ENCODE measurements at regions not wholly inside any gene's neighbourhood (a gene's known extent, or its start where the extent isn't known, plus 50 kb on each side); places are given as distances from the start of the nearest gene placed in this dataset.
A peak's percentile ranks its signal among the peaks of the same experiment; 100 is the strongest.

DNA sequence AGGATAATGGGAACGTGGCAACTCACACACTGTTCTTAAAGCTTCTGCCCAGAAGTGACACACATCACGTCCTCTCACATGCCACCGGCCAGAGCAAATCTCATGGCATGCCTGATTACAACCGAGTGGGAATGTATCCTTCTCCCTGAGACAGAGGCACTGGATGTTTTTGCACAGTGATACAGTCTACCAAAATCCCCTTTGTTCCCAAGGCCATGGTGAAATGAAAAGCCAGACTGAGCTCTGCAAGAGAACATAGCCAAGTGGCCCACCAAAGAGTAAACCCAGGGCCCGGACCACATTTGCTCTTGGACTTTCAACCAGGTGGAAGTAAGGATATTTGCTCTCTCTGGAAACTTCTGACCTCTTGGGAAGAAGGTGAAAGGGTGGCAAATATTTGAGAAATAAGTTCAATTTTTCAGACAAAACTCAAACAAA, 186.2 kb upstream of the STT3B start:
- DNase-seq (ENCODE audit: low spot score), result no peak

DNA sequence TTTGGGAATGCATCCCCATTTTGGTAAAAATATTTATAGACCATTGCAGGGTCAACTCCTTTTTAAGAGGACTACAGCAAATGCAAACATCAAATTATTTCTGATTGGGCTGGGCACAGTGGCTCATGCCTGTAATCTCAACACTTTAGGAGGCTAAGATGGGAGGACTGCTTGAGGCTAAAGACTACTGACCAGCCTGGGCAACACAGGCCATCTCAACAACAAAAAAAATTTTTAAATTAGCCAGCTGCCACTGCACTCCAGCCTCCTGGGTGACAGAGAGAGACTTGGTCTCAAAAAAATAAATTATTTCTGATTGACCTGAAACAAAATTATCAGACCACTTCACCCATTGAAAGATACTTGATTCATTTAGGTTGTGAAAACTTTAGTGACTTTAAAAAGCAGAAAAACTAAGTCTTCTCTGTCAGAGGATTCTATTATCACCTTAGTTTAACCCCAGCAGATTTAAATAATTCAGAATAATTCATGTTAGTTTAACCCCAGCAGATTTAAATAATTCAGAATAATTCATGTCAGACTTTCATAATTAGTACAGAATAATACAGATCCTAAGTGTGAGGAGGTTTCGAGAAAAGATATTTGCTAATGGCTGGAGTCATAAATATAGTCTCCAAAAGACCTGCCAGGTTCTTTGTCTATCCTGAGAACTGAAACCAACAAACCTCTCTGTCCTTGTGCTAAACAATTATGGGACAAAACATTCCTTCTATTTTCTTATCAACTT, 183.6 kb upstream of the STT3B start:
- no peak for DNase-seq (ENCODE audit: low spot score)

DNA sequence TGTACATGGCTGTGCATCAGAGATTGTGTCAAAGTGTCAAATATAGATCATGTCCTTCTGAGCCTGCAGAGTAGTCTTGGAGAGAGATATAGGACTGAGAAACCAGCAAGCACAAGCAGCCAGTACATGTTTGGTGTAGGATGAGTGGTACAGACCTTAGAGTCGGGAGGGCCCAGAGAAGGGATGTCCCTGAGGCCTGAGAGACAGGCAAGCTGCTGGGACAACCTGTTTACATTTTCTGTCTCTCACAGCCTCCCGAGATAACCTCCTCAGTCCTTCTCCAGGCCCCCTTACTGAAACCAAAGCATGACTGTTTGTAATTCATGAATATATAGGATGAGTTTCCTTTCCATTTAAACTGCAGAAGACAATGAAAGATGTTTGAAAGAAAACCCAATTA, 182.4 kb upstream of the STT3B start:
- no peak for DNase-seq (ENCODE audit: low spot score)

- DNase-seq (ENCODE audit: low spot score), result no peak
These were observed 180.4 kb upstream of the STT3B start for GRCh38 chr3:31352331-31352730.

DNA sequence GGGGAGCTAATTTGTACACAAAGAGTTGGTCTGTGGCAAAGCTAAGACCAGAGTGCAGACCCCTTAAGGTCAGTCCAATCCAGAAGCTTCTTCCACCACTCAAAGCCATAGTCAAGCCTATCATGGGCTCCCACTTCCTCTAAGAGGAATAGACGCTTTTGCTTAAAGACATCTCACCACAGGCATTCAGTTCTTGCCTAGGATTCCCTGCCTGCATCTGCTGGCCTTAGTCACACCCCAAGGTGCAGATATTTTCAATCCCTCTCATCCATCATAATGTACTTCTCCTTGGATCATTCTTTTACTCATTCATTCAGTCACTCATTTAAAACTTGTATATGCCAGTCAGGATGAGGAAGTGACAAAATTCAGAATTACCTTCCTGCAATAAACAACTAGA, 179.6 kb upstream of the STT3B start:
- no peak for DNase-seq (ENCODE audit: low spot score)

DNA sequence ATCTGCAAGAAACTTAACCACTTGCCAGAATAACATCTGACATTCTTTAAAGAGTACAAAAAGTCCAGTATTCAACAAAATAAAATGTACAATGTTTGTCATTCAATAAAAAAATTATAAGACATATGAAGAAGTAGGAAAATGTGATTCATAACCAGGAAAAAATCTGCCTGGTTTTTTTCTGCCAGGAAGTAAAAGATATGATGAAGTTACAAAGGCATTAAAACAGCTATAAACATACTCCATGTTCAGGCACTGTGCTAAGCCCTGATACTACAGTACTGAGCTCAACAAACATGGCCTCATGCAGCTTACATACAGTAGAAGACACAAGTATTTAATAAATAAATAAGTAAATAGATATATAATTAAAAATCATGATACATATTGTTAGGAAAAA, 178.4 kb upstream of the STT3B start:
- no peak for DNase-seq (ENCODE audit: low spot score)

GRCh38 chr3:31355807-31356206, 176.9 kb upstream of the STT3B start:
- no peak for DNase-seq (ENCODE audit: low spot score)

DNA sequence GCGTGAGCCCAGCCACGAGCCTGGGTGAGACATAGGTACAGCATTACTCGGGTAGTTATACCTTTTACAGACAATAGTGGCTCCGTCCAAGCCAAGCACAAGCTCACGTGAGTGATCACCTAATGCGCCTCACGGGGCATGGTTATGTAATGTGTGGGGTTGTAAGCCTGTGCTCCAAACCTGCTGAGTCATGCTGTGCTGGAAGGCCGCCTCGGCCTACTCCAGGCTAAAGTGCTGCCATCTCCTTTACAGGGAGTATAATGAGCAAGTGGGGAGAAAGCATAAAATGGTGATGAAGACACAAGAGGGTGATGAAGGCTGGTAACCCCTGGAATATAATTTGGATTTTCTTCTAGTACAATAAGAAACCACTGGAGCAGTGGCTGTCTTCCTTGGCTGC, 175.8 kb upstream of the STT3B start:
- peak; percentile 58 for DNase-seq (ENCODE audit: low spot score)

DNA sequence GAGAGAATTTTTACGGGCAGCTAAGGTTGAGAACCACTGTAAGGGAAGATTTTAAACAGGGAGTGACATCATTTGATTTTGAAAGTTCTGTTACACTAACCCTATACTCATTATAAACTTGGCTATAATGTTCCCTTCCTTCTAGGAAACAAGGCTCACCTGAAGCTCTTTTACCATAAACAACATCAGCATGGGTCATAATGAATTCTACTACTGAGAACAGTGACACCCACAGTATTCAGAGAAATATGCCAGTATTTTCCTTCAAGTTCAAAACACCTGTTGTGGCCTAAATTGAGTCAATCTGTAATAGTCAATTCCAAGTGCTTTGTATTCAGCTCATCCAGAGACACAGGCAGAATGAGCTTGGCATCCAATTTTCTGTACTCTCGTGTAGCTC, 175.3 kb upstream of the STT3B start:
- no peak for DNase-seq (ENCODE audit: low spot score)

DNA sequence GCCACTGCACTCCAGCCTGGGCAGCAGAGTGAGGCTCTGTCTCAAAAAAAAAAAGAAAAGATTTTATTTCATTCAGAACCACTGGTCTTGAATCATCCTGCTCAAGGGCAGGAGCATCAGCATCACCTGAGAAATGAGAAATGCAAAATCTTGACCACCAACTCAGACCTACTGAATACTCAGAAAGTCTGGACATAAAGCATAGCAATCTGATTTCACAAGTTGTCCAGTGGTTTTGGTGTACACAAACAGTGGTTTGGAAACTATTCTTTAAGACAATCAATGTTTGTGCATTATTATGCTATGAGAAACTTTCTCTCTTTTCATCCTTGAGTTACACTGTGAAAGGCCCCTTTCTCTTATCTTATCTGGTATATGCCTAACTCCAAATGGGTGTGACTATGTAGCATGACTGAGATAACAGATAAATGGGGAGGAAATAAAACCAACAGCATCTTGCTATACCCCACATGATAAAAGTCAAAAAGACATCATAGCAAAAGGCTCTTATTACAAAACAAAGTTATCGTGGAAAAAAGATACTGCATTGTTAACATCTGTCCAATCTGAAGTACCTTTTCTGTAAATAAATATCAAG, 174.2 kb upstream of the STT3B start:
- DNase-seq (ENCODE audit: low spot score), result no peak

DNA sequence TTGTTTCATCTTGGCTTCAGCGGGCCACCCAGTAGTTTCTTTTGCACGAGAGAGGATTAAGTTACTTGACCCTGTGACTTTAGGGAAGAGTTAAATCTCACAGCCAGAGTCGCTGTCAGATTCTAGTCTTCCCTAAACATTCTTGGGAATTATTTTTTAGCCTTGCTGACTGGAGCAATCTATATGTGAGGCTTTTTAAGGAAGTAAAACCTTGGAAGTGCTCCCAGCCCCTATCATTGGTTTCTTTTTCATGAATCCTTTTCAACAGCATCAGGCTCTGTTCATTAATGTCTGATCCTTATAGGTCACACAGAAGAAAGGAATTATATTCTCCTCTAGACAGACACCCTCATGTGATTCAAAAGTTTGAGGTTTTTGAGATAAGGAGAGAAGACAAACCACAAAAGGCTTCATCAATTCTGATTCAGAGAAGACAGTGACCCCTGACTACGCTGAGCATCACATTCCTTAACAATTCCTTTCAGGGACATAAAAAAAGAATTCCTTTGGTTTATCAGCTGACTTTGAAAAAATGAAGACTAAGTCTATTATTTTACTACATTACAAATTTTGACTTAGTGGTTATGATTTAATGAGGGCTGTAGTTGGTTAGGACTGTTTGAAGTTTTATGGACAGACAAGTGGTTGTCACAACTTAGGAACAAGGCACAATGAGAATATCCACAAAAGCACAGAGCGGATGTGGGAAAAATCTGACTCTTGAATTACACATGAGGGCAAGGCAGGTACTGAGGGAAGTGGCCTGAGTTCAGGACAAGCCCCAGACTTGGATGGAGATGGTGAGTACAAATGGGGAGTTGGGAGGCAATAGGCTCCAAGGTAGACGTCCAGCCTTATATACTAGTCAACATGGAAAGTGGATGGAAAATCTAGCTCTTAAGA, 171.1 kb upstream of the STT3B start:
- DNase-seq (ENCODE audit: low spot score), result peak; percentile 13

GRCh38 chr3:31364188-31364587, 168.5 kb upstream of the STT3B start:
- no peak for DNase-seq (ENCODE audit: low spot score)

DNA sequence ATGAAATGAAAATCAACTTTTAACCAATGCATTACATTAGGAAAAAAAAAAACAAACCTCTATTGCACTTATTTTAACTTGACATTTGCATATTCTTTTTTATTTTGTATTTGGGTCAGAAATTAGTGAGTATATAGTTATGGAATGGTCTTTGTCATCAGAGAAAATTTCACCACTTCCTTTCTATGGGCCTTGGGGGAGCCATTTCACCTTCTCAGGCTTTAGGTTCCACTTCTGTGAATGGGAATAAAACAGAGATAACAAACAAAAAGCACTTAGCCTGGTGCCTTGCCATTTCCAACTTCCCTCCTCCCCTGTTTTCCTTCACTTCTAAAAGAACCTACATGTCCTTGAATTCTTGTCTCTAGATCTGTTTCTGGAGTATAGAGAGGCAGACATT, 168.0 kb upstream of the STT3B start:
- no peak for DNase-seq (ENCODE audit: low spot score)

GRCh38 chr3:31367518-31367917, 165.2 kb upstream of the STT3B start:
- DNase-seq (ENCODE audit: low spot score), result no peak

GRCh38 chr3:31369637-31370379, 162.9 kb upstream of the STT3B start:
- no peak for DNase-seq (ENCODE audit: low spot score)

- DNase-seq (ENCODE audit: low spot score), result no peak
These were observed 162.4 kb upstream of the STT3B start for GRCh38 chr3:31370380-31370666.

- DNase-seq (ENCODE audit: low spot score), result no peak
These were observed 162.0 kb upstream of the STT3B start for GRCh38 chr3:31370681-31371080.

DNA sequence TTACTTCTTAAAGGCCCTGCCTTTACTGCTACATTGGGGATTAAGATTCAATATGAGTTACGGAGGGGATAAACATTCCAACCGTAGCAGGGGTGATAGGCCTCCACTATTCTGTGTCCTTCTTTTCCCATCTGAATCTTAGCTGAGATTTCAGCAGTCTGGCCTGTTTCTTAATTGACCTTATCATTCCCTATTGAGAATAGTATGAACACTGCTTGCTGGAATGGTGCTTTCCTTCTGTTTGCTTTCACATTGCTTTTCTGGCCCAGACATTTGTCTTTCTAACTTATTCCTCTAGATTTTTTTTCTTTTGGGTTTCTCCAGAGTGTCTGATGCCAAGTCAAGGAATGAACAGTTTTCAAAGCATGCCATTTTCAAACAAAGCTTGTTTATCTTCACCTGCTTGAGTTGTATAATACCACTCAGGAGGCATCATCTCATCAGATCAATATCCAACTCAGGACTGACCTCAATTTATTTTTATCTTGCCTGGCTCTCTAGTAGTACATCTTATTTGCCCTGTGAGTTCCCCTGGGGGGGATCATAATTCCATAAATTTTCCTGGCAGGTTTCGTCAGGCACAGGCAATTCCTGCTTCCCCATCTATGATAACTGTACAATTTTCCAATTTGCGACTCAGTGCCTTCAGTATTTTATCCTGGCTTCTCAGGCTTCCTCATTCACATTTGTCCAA, 161.1 kb upstream of the STT3B start:
- DNase-seq (ENCODE audit: low spot score), result no peak

DNA sequence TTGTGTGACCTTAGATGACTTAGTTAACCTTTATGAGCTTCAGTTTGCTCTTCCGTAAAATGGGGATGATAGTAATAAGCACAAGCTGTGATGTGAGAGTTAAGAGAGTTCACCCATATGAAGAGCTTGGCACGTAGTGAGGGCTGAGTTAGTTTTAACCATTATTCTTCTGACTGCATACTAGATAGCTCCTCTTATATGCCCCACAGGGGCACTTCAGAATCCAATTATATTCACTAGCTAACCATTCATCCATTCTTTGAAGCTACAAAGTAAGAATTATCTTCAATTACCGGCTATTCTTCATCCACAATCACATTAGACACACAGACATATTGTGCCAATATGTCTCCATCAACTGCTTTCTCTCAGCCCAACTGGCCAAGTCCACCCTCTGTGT, 159.0 kb upstream of the STT3B start:
- DNase-seq (ENCODE audit: low spot score), result no peak

- DNase-seq (ENCODE audit: low spot score), result peak; percentile 53
These were observed 155.6 kb upstream of the STT3B start for GRCh38 chr3:31377045-31377642.

GRCh38 chr3:31378231-31378630, 154.5 kb upstream of the STT3B start:
- DNase-seq (ENCODE audit: low spot score), result no peak

All from H4 (cell line).